ENCODE measurements at regions not wholly inside any gene's neighbourhood (a gene's known extent, or its start where the extent isn't known, plus 50 kb on each side); places are given as distances from the start of the nearest gene placed in this dataset.

DNA sequence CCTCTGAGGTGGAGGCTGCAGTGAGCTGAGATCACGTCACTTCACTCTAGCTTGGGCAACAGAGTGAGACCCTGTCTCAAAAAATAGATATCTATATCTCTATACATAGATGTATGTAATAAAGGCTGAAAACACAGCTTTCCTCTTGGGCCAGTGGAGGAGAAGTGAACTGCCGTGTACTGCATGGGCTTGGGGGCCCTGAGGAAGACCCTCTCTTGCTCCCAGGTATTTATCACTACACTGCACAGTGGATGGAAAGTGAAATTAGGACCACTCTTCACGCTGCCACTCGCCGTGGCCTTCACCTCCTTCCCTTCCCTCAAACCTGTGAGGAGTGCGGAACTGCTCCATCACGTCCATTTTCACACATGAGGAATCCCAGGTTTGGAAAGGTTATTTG, 68.8 kb upstream of the SIAH1 start:
- TF ChIP-seq, protein P1, sequence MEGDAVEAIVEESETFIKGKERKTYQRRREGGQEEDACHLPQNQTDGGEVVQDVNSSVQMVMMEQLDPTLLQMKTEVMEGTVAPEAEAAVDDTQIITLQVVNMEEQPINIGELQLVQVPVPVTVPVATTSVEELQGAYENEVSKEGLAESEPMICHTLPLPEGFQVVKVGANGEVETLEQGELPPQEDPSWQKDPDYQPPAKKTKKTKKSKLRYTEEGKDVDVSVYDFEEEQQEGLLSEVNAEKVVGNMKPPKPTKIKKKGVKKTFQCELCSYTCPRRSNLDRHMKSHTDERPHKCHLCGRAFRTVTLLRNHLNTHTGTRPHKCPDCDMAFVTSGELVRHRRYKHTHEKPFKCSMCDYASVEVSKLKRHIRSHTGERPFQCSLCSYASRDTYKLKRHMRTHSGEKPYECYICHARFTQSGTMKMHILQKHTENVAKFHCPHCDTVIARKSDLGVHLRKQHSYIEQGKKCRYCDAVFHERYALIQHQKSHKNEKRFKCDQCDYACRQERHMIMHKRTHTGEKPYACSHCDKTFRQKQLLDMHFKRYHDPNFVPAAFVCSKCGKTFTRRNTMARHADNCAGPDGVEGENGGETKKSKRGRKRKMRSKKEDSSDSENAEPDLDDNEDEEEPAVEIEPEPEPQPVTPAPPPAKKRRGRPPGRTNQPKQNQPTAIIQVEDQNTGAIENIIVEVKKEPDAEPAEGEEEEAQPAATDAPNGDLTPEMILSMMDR (IDR thresholded peaks at IDR 0.05): no peak
- TF ChIP-seq SIN3A (IDR thresholded peaks at IDR 0.05; ENCODE audit: borderline replicate concordance, insufficient read depth, low read depth, low read length) (no peak), POLR2AphosphoS5 (IDR thresholded peaks at IDR 0.05; ENCODE audit: low read depth, low read length) (no peak)

Data from Panc1 (cell line).